PC-9 (cell line): ENCODE measurements at regions not wholly inside any gene's neighbourhood (a gene's known extent, or its start where the extent isn't known, plus 50 kb on each side); places are given as distances from the start of the nearest gene placed in this dataset.

Experiments used
- BruUV-seq: library from RNA; stranded (reverse); fragments of 400-500 nt; replicated peaks from 2 replicates; lab custom pipeline; 2021; lab: Mats Ljungman, UMichigan
- CTCF ChIA-PET: fragments of 300-600 bp; sonication (Branson Sonifier 250); formaldehyde crosslinking; loops from one replicate; lab custom pipeline; 2022; ENCODE audit warnings: antibody characterized with exemption; lab: Charles Lee
- POLR2A ChIA-PET: fragments of 300-600 bp; sonication (Branson Sonifier 250); formaldehyde crosslinking; loops from one replicate; lab custom pipeline; 2022; ENCODE audit warnings: antibody characterized with exemption; ENCODE audit not compliant: unreplicated experiment; lab: Charles Lee
- DNase-seq, 2 experiments: peaks; one replicate each; pipeline versions ENCODE4 v3.0.0 to v3.0.0-alpha.2; 2015 to 2022; ENCODE audit warnings: mixed read lengths in 1 of 2
- H2AFZ ChIP-seq: fragments of 200-600 bp; sonication (generic); 2 replicates; pipeline ENCODE4 v1.8.1; 2017; ENCODE audit warnings: antibody characterized with exemption
- H3F3A ChIP-seq: fragments of 200-600 bp; sonication (generic); 2 replicates; pipeline ENCODE4 v1.8.1; 2017; ENCODE audit warnings: antibody characterized with exemption, mild to moderate bottlenecking, low read depth; ENCODE audit not compliant: insufficient read depth
- H3K27ac ChIP-seq: fragments of 200-600 bp; sonication (generic); 2 replicates; pipeline ENCODE4 v1.6.1; 2016; ENCODE audit warnings: mixed run types
- H3K27me3 ChIP-seq: fragments of 200-600 bp; sonication (generic); 2 replicates; pipeline ENCODE4 v1.6.1; 2016; ENCODE audit warnings: low read depth, mixed run types; ENCODE audit not compliant: insufficient read depth
- H3K36me3 ChIP-seq: fragments of 200-600 bp; sonication (generic); 2 replicates; pipeline ENCODE4 v1.6.1; 2016; ENCODE audit warnings: low read depth, mixed run types
- H3K4me1 ChIP-seq: fragments of 200-600 bp; sonication (generic); replicated peaks from 2 replicates; pipeline ENCODE4 v1.6.1; 2016; ENCODE audit warnings: mixed run types; ENCODE audit not compliant: insufficient read depth
- H3K4me2 ChIP-seq: fragments of 200-600 bp; sonication (generic); 2 replicates; pipeline ENCODE4 v1.6.1; 2017; ENCODE audit warnings: mixed run types
- H3K4me3 ChIP-seq: fragments of 200-600 bp; sonication (generic); 2 replicates; pipeline ENCODE4 v1.6.1; 2016; ENCODE audit warnings: mixed run types
- H3K79me2 ChIP-seq: fragments of 200-600 bp; sonication (generic); 2 replicates; pipeline ENCODE4 v1.6.1; 2017; ENCODE audit warnings: low read depth, mixed run types
- H3K9me2 ChIP-seq: fragments of 200-600 bp; sonication (generic); 2 replicates; pipeline ENCODE4 v1.8.1; 2017; ENCODE audit warnings: mild to moderate bottlenecking; ENCODE audit not compliant: insufficient read depth
- H3K9me3 ChIP-seq: fragments of 200-600 bp; sonication (generic); 2 replicates; pipeline ENCODE4 v1.8.1; 2016; ENCODE audit warnings: low read depth; ENCODE audit not compliant: insufficient read depth
- H4K20me1 ChIP-seq: fragments of 200-600 bp; sonication (generic); 2 replicates; pipeline ENCODE4 v1.8.1; 2017; ENCODE audit not compliant: insufficient read depth
- EZH2 ChIP-seq: fragments of 200-600 bp; sonication (generic); IDR thresholded peaks from 2 replicates; pipeline ENCODE4 v1.8.0; 2017; ENCODE audit warnings: antibody characterized with exemption, low read depth
- intact Hi-C: fragments of 100-400 bp; cut with micrococcal nuclease; formaldehyde crosslinking; loops from one replicate; pipeline ENCODE4 v1.10.0; 2022; ENCODE audit not compliant: unreplicated experiment
- TF ChIP-seq, protein P1 (sequence below): fragments of 200-600 bp; sonication (generic); conservative IDR thresholded peaks from 2 replicates; pipeline ENCODE4 v1.6.1; 2017; ENCODE audit warnings: mixed run types, antibody characterized with exemption, mild to moderate bottlenecking, moderate library complexity

GRCh38 chr2:76610451-76610850 is 899.7 kb upstream of the GCFC2 start:
- no peaks in the 10 kb centered on the region for H4K20me1 ChIP-seq
- no peaks in the 10 kb centered on the region for H3K27me3 ChIP-seq
- no peaks in the 10 kb centered on the region for H3K9me3 ChIP-seq
- TF ChIP-seq EZH2 = no peak
- H2AFZ ChIP-seq = no peak overlapping the region
- no peak overlapping the region for H3K4me2 ChIP-seq
- no peaks in the 10 kb centered on the region for H3K36me3 ChIP-seq
- no peak overlapping the region for H3K27ac ChIP-seq
- H3K9me2 ChIP-seq = no peaks in the 10 kb centered on the region; the same call in 1 of the 2 replicates
- H3F3A ChIP-seq = no peaks in the 10 kb centered on the region
- no TSS peak for BruUV-seq
- POLR2A ChIA-PET = no interaction called here
- CTCF ChIA-PET = no interaction called here
- intact Hi-C loops = no loop called here
- DNase-seq = no peak
- H3K79me2 ChIP-seq = no peaks in the 10 kb centered on the region
- no peak overlapping the region for H3K4me3 ChIP-seq
- no peaks in the 10 kb centered on the region for H3K4me1 ChIP-seq

DNA sequence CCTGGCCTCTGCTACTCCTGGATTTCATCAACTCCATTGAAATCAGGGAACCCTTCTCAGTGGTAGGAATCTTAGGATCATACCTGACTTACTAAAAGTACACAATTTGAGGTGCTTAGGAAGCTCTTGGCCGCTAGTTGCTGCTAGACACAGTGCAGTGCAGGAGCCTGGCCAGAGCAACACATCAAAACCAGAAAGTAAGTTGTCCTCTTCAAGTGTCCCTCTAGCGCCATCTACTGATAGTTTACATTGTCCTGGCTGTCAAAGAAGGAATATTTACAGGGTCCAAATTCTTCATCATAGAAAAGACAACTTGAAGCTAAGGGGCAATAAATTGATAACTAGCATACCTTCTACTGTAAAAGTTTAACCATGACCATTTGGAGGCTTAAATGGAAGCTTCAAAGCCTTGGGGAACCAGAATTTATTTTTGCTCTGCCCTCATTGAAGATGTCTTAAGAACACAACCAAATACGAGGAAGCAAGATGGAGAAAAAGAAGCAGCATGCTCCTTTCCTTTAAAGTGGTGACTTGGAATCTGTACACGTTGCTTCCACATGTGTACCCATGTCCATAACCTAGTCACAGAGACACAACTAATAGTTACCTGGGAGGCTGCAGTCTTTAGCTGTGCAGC is 889.1 kb upstream of the GCFC2 start:
- CTCF ChIA-PET = no interaction called here
- H3K79me2 ChIP-seq = no peaks in the 10 kb centered on the region
- no peak overlapping the region for H3K4me3 ChIP-seq
- no peaks in the 10 kb centered on the region for H4K20me1 ChIP-seq
- no peaks in the 10 kb centered on the region; the same call in 1 of the 2 replicates for H3K9me3 ChIP-seq
- no peaks in the 10 kb centered on the region for H3K9me2 ChIP-seq
- POLR2A ChIA-PET = no interaction called here
- no peaks in the 10 kb centered on the region for H3K27me3 ChIP-seq
- no peaks in the 10 kb centered on the region for H3F3A ChIP-seq
- H3K4me2 ChIP-seq = no peak overlapping the region
- no peak overlapping the region for H2AFZ ChIP-seq
- peak; percentile 24 to 74 for DNase-seq
- no peaks in the 10 kb centered on the region for H3K4me1 ChIP-seq
- TF ChIP-seq, protein P1, sequence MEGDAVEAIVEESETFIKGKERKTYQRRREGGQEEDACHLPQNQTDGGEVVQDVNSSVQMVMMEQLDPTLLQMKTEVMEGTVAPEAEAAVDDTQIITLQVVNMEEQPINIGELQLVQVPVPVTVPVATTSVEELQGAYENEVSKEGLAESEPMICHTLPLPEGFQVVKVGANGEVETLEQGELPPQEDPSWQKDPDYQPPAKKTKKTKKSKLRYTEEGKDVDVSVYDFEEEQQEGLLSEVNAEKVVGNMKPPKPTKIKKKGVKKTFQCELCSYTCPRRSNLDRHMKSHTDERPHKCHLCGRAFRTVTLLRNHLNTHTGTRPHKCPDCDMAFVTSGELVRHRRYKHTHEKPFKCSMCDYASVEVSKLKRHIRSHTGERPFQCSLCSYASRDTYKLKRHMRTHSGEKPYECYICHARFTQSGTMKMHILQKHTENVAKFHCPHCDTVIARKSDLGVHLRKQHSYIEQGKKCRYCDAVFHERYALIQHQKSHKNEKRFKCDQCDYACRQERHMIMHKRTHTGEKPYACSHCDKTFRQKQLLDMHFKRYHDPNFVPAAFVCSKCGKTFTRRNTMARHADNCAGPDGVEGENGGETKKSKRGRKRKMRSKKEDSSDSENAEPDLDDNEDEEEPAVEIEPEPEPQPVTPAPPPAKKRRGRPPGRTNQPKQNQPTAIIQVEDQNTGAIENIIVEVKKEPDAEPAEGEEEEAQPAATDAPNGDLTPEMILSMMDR = peak; percentile 87
- no peak for TF ChIP-seq EZH2
- BruUV-seq = no TSS peak
- intact Hi-C loops = loop anchor here (2.0 to 10.0 kb wide), 2 partner anchors 405 to 813 kb away; no protein-coding TSS in a partner anchor
- H3K27ac ChIP-seq = no peak overlapping the region
- H3K36me3 ChIP-seq = no peaks in the 10 kb centered on the region

DNA sequence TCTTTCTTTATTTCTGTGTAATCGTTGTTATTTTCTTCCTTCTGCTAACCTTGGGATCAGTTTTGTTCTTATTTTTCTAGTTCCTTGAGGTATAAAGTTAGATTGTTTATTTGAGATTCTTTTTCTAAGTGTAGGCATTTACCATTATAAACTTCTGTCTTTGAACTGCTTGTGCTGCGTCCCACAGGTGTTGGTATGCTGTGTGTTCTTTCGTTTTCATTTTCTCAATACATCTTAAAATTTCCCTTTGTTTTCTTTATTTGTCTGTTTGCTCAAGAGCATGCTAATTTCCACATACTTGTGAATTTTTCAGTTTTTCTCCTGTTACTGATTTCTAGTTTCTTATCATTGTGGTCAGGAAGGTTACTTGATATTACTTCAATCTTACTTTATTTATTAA is 873.8 kb upstream of the GCFC2 start:
- H3K4me1 ChIP-seq = no peaks in the 10 kb centered on the region
- BruUV-seq = no TSS peak
- no peak for DNase-seq
- H3K9me3 ChIP-seq = no peaks in the 10 kb centered on the region
- H3K27me3 ChIP-seq = peaks cover 4% of the 10 kb centered on the region; the same call in 1 of the 2 replicates
- no peak overlapping the region for H3K27ac ChIP-seq
- no peaks in the 10 kb centered on the region for H4K20me1 ChIP-seq
- H3K79me2 ChIP-seq = no peaks in the 10 kb centered on the region
- ChIA-PET CTCF (no interaction called here), POLR2A (no interaction called here)
- no peaks in the 10 kb centered on the region for H3F3A ChIP-seq
- no peaks in the 10 kb centered on the region; the same call in 1 of the 2 replicates for H3K9me2 ChIP-seq
- no peak overlapping the region for H3K4me3 ChIP-seq
- H3K36me3 ChIP-seq = no peaks in the 10 kb centered on the region
- H2AFZ ChIP-seq = 0 out of 2 replicates have a peak overlapping the region, but pooled peaks have one; percentile 9
- no peak for TF ChIP-seq EZH2
- TF ChIP-seq, protein P1 = no peak
- intact Hi-C loops = no loop called here
- no peak overlapping the region for H3K4me2 ChIP-seq
